GM10266 (cell line): ENCODE measurements at regions not wholly inside any gene's neighbourhood (a gene's known extent, or its start where the extent isn't known, plus 50 kb on each side); places are given as distances from the start of the nearest gene placed in this dataset.

Experiments used
- DNase-seq: peaks from one replicate; pipeline ENCODE4 v3.0.0; 2012; ENCODE audit errors: extremely low spot score
- TF ChIP-seq, protein P1 (sequence below): IDR thresholded peaks from 2 replicates; pipeline ENCODE4 v1.5.1; 2012; ENCODE audit warnings: mild to moderate bottlenecking, low read depth; ENCODE audit not compliant: control insufficient read depth, insufficient read depth; ENCODE audit errors: missing control alignments

GRCh38 chr9:14021871-14022525, 291.9 kb downstream of the NFIB start:
- DNase-seq: no peak
- TF ChIP-seq, protein P1, sequence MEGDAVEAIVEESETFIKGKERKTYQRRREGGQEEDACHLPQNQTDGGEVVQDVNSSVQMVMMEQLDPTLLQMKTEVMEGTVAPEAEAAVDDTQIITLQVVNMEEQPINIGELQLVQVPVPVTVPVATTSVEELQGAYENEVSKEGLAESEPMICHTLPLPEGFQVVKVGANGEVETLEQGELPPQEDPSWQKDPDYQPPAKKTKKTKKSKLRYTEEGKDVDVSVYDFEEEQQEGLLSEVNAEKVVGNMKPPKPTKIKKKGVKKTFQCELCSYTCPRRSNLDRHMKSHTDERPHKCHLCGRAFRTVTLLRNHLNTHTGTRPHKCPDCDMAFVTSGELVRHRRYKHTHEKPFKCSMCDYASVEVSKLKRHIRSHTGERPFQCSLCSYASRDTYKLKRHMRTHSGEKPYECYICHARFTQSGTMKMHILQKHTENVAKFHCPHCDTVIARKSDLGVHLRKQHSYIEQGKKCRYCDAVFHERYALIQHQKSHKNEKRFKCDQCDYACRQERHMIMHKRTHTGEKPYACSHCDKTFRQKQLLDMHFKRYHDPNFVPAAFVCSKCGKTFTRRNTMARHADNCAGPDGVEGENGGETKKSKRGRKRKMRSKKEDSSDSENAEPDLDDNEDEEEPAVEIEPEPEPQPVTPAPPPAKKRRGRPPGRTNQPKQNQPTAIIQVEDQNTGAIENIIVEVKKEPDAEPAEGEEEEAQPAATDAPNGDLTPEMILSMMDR: no peak

DNA sequence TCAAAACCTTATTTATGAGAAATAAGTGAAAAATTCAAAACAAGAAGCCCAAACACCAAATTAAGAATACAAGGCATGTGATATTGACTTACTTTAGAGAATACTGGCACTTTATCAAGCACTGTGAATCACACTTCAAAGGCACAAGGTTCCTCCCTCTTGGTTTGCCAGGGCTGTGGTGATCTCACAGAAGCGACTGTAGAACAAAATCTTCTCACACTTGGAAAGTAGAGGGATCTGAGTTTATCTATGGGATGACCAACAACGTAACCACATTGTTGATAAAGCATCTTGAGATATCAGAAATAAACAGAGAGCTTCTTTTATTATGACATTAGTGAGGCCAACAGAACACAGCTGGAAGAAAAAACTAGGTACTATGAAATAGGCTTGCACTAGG, 295.9 kb downstream of the NFIB start:
- DNase-seq: no peak
- TF ChIP-seq, protein P1: no peak

DNA sequence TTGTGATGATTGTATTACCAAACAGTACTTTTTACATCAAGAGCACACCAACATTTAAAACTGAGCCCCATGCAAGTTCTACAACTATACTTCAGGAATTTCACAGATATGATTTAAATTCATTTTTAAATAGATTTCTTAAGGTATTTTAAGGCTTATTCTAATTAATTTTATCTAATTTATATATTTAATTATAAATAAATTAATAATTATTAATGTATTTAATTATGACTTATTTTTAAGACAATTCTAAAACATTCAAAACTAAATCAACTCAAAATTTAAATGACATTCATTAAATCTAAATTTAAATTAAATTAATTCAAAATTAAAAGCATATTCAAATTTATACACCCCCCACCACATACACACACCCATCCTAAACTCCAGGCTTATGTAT, 299.2 kb downstream of the NFIB start:
- TF ChIP-seq, protein P1: no peak
- DNase-seq: no peak

GRCh38 chr9:14014218-14014617, 299.7 kb downstream of the NFIB start:
- TF ChIP-seq, protein P1: no peak
- no peak for DNase-seq

DNA sequence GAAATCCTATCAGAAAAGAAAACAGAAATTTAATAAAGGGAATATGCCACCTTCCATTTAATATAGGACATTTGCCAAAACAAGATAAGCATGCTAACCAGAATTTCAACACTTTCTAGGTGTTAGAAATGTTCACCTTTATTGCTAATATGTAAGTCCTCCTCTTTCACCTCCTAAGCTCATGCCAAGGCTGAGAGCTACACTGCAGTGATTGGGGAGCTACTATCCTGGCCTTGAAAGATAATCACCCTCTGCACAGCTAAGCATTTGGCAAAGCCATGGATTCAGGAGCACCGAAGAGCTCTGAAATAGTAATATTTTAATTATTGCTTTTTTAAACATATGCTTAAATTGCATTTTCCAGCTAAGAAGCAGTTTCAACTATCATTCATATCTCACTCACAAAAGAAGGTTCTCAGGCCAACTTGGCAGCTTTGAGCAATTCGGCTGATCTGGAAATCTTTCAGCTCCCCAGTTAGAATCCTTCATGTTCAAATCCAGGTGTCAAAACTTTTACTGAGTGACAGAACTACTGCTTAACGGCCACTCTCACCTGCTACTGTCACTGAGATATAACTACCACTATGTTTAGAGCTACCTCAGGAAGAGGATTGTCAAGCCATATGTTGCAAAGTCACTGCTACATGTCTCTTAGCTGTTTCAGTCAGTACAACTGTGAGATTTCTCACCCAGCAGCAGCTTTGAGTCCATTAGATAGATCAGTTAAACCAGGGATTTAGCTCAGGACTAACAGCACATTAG, 302.0 kb downstream of the NFIB start:
- TF ChIP-seq, protein P1: no peak
- no peak for DNase-seq

DNA sequence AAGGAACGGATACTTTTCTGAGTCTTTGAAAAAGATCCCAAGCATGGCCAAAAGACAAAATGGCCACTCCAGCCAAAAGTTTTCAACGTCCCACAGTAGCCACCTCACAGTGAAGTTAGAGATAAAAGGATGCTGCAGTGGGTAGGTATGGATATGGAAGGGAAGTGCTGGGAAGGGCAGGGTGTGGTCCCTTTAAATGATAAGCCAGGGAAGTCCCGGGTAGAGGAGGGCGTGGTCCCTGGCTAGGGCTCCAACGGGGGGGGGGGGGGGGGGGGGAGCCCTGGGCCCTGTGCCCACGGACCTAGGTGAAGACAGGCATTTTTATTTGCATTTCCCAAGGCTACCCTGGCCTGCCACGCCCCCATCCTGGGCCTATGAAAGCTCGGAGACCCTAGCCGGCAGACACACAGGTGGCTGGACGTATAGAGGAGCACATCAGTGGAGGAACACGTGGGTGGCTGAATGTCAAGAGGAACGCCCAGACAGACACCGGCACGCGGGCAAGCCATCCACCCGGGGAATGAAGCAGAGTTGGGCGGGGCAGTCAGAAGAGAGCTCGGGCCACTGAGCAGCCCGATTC, 306.7 kb downstream of the NFIB start:
- no peak for DNase-seq
- TF ChIP-seq, protein P1: no peak
